GM12878 (cell line): ENCODE measurements at regions not wholly inside any gene's neighbourhood (a gene's known extent, or its start where the extent isn't known, plus 50 kb on each side); places are given as distances from the start of the nearest gene placed in this dataset.

Experiments used
- ATAC-seq: fragments of 200-7000 bp; cut with Tn5 transposase; 3 replicates; pipeline ENCODE4 v1.9.1; 2020; ENCODE audit warnings: mild to moderate bottlenecking, moderate library complexity
- BruUV-seq: library from RNA; stranded (reverse); fragments of 400-500 nt; replicated peaks from 2 replicates; lab custom pipeline; 2021; lab: Mats Ljungman, UMichigan
- CTCF ChIA-PET: fragments of 300-600 bp; sonication (Branson Sonifier 250); formaldehyde crosslinking; extraction: SDS; loops from one replicate; lab custom pipeline; 2021; ENCODE audit warnings: inconsistent platforms; lab: Yijun Ruan, JAX
- POLR2A ChIA-PET: fragments of 350-600 bp; formaldehyde crosslinking; extraction: SDS; loops from one replicate; lab custom pipeline; 2021; ENCODE audit warnings: inconsistent platforms; lab: Charles Lee
- RAD21 ChIA-PET: fragments of 300-600 bp; sonication (Branson Sonifier 250); formaldehyde crosslinking; loops from one replicate; lab custom pipeline; 2023; ENCODE audit warnings: antibody characterized with exemption; ENCODE audit not compliant: unreplicated experiment; lab: Charles Lee
- SMC1A ChIA-PET: fragments of 300-600 bp; sonication (Branson Sonifier 250); formaldehyde crosslinking; loops from one replicate; lab custom pipeline; 2023; ENCODE audit not compliant: unreplicated experiment, uncharacterized antibody; lab: Charles Lee
- DNase-seq: peaks from one replicate; pipeline ENCODE4 v3.0.0-alpha.2; 2011; ENCODE audit warnings: low read depth, low spot score
- FAIRE-seq: peaks from 3 replicates; lab custom pipeline; 2011; peaks lifted over from hg19 to GRCh38; lab: Jason Lieb, UNC
- H2AFZ ChIP-seq: 2 replicates; pipeline ENCODE4 v1.6.0; 2011; ENCODE audit warnings: low read depth, low read length, control low read depth; ENCODE audit not compliant: control insufficient read depth
- H3K27ac ChIP-seq: 2 replicates; pipeline ENCODE4 v1.5.1; 2011; ENCODE audit warnings: control low read depth; ENCODE audit not compliant: control insufficient read depth, insufficient read depth
- H3K27me3 ChIP-seq, 2 experiments: replicated peaks in 1 of 2; 2 replicates each; pipeline versions ENCODE4 v1.6.0 to v1.6.1; 2011; ENCODE audit warnings: low read length in 1 of 2; ENCODE audit not compliant: control insufficient read depth in 2 of 2, insufficient read depth in 2 of 2
- H3K36me3 ChIP-seq, 2 experiments: 2 replicates each; pipeline ENCODE4 v1.5.1; 2011; ENCODE audit warnings: low read length in 1 of 2; ENCODE audit not compliant: control insufficient read depth in 2 of 2, insufficient read depth in 2 of 2
- H3K4me1 ChIP-seq: 2 replicates; pipeline ENCODE4 v1.6.1; 2011; ENCODE audit warnings: mild to moderate bottlenecking, low read length, moderate library complexity, mixed read lengths; ENCODE audit not compliant: control insufficient read depth, insufficient read depth
- H3K4me2 ChIP-seq: 2 replicates; pipeline ENCODE4 v1.6.0; 2011; ENCODE audit warnings: control low read depth; ENCODE audit not compliant: control insufficient read depth, insufficient read depth
- H3K4me3 ChIP-seq: fragments of 200-600 bp; sonication (generic); 2 replicates; pipeline ENCODE4 v1.5.1; 2016
- H3K79me2 ChIP-seq: 2 replicates; pipeline ENCODE4 v1.6.0; 2011; ENCODE audit warnings: low read length; ENCODE audit not compliant: control insufficient read depth, insufficient read depth
- H3K9ac ChIP-seq: 2 replicates; pipeline ENCODE4 v1.8.0; 2011; ENCODE audit warnings: low read length, control low read depth, mixed read lengths; ENCODE audit not compliant: control insufficient read depth, insufficient read depth
- H3K9me3 ChIP-seq: replicated peaks from 3 replicates; pipeline ENCODE4 v1.5.1; 2011; ENCODE audit warnings: mild to moderate bottlenecking, low read length; ENCODE audit not compliant: control insufficient read depth, insufficient read depth
- H4K20me1 ChIP-seq: 2 replicates; pipeline ENCODE4 v1.6.0; 2011; ENCODE audit not compliant: control insufficient read depth, insufficient read depth
- BCLAF1 ChIP-seq: fragments of 450-650 bp; IDR thresholded peaks from 2 replicates; pipeline ENCODE4 v1.6.1; 2017; ENCODE audit warnings: antibody characterized with exemption, mild to moderate bottlenecking, moderate library complexity
- CHD1 ChIP-seq: IDR thresholded peaks from 2 replicates; pipeline ENCODE4 v1.6.1; 2012; ENCODE audit warnings: low read depth, low read length, improper control_type of control experiment
- EZH2 ChIP-seq: IDR thresholded peaks from 2 replicates; pipeline ENCODE4 v1.6.1; 2012; ENCODE audit warnings: low read depth, mild to moderate bottlenecking, control low read depth, inconsistent platforms, low read length, borderline replicate concordance; ENCODE audit not compliant: control insufficient read depth
- MTA2 ChIP-seq: fragments of 450-650 bp; IDR thresholded peaks from 2 replicates; pipeline ENCODE4 v1.6.1; 2016; ENCODE audit warnings: low read depth, mild to moderate bottlenecking, moderate library complexity
- PKNOX1 ChIP-seq: fragments of 450-650 bp; IDR thresholded peaks from 2 replicates; pipeline ENCODE4 v1.6.1; 2016; ENCODE audit warnings: mild to moderate bottlenecking
- REST ChIP-seq: IDR thresholded peaks from 2 replicates; pipeline ENCODE4 v1.6.1; 2012; ENCODE audit warnings: mild to moderate bottlenecking, low read depth, low read length
- YBX1 ChIP-seq: fragments of 450-650 bp; IDR thresholded peaks from 2 replicates; pipeline ENCODE4 v1.6.1; 2016; ENCODE audit warnings: antibody characterized with exemption
- YY1 ChIP-seq: IDR thresholded peaks from 2 replicates; pipeline ENCODE4 v1.6.1; 2011; ENCODE audit warnings: low read depth, mild to moderate bottlenecking, low read length
- WGBS: methylation state at CpG from one replicate; pipeline ENCODE4 v1.1.6; 2016; ENCODE audit warnings: low lambda C conversion rate; ENCODE audit not compliant: insufficient replicate concordance, insufficient coverage; ENCODE audit errors: missing lambda C conversion rate; 5-methylcytosine and 5-hydroxymethylcytosine counted together
- in situ Hi-C: fragments of 300-500 bp; cut with MboI; formaldehyde crosslinking; loops from 9 replicates; pipeline ENCODE4 v1.14.3; 2018; ENCODE audit warnings: mixed read lengths
- intact Hi-C: fragments of 100-400 bp; cut with micrococcal nuclease; formaldehyde crosslinking; loops from one replicate; pipeline ENCODE4 v1.14.2; 2022; ENCODE audit not compliant: unreplicated experiment

- POLR2A ChIA-PET = no interaction called here
Measured at GRCh38 chr13:70723732-70724131, 615.5 kb upstream of the KLHL1 start.

GRCh38 chr13:70720386-70720785 lies 612.1 kb upstream of the KLHL1 start:
- in situ Hi-C loops (no loop called here), intact Hi-C loops (no loop called here)
- RAD21 ChIA-PET = no interaction called here
- FAIRE-seq (no peak), DNase-seq (no peak), ATAC-seq (no peak)
- no TSS peak for BruUV-seq
- Histone ChIP-seq H3K4me1 (no peaks in the 10 kb centered on the region), H3K9me3 (no peaks in the 10 kb centered on the region), H3K27ac (no peak overlapping the region), H3K79me2 (no peaks in the 10 kb centered on the region), H3K36me3 (no peaks in the 10 kb centered on the region), H3K4me2 (no peak overlapping the region), H3K4me3 (no peak overlapping the region), H3K9ac (no peak overlapping the region), H2AFZ (no peak overlapping the region), H3K27me3 (no peaks in the 10 kb centered on the region), H4K20me1 (no peaks in the 10 kb centered on the region)
- CTCF ChIA-PET = no interaction called here
- 3% methylated on average over 1 of the region's 1 CpG for WGBS
- POLR2A ChIA-PET = no interaction called here
- SMC1A ChIA-PET = no interaction called here
- TF ChIP-seq MTA2 (no peak), BCLAF1 (no peak), REST (no peak), CHD1 (no peak), YY1 (no peak), YBX1 (no peak)

More at GRCh38 chr13:70723732-70724131, 615.5 kb upstream of the KLHL1 start:
- WGBS = 29% methylated on average over 1 of the region's 1 CpG
- Histone ChIP-seq H3K27ac (no peak overlapping the region), H3K4me2 (no peak overlapping the region), H3K36me3 (no peaks in the 10 kb centered on the region), H3K27me3 (no peaks in the 10 kb centered on the region), H3K9ac (no peak overlapping the region), H3K79me2 (no peaks in the 10 kb centered on the region), H2AFZ (no peak overlapping the region), H3K4me3 (no peak overlapping the region), H3K9me3 (no peaks in the 10 kb centered on the region), H3K4me1 (no peaks in the 10 kb centered on the region), H4K20me1 (no peaks in the 10 kb centered on the region)
- in situ Hi-C loops (no loop called here), intact Hi-C loops (no loop called here)
- ChIA-PET RAD21 (no interaction called here), CTCF (interaction anchor here (0.9 kb wide), 1 partner anchor 240 kb away, joined by 4 read pairs; no protein-coding TSS in a partner anchor), SMC1A (no interaction called here)
- no TSS peak for BruUV-seq
- no peak for FAIRE-seq
- DNase-seq = no peak
- ATAC-seq = no peak
- TF ChIP-seq PKNOX1 (no peak), EZH2 (no peak)
